ENCODE measurements at regions not wholly inside any gene's neighbourhood (a gene's known extent, or its start where the extent isn't known, plus 50 kb on each side); places are given as distances from the start of the nearest gene placed in this dataset.

DNA sequence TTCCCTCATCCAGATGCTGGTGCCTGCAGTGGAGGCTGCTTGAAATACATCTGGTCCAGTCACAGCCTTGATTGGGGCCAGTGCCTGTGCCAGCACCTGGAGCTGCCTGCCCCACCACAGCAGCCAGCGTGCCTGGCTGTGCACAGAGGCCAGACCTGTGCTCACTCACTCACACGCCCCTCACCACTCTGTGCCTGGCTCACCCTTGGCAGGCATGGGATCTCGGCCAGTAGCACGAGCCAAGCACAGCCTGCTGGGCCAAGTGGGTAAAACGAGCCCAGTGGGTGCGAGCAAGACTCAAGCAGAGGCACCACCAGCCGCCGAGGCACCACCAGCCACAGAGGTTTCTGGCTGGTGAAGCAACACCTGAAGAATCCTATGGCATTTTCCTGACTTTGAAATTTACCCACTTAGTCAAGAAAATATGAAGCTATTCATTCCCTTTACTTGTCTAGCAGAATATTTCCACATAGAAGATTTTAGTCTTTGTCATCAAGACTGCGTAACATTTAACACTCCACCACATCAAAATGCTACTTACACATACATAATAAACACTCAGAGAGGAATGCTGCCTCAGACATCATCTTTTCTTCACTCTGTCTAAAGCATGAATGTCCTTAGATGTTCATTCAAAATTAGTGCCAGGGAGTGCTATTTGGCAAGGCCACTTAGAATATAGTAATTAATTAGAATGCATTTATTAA is 424.3 kb upstream of the FAT3 start:
- no peak for DNase-seq

DNA sequence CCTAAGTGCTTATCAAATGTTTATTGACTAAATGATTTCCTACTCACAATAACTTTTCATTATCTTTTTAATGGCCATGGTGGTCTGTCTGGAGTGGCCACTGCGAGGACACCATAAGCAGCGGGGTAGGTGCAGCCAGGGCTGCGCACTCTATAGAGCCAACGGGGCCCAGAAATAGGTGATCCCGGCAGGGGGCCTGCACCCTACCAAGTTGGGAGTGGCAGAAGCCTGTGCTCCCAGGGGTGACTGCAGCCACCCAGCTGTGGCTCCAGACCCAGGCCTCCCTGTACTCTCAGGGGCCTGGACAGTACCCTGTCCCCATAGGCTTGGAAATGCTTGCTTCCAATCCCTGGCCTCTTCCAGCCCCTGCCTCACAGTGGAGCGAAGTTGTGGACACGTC is 426.4 kb upstream of the FAT3 start:
- no peak for DNase-seq

DNA sequence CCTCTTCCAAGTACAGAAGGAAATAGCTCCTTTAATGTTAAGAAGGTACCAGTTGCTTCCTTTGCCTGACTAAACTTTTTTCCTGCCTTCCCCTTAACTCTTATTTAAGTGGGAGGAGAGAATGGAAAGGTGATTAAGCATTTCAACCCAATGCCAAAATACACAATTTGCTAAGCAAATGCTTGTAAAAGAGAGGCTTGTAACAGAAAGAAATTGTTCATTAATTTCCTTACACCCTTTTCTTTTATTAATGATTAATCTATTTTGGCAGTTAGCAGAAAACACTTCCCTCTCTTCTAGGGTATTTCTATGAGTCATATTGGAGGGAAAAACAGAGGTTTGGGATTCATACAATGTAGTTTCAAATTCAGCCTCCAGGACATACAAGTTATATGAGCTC is 427.6 kb upstream of the FAT3 start:
- DNase-seq: no peak

GRCh38 chr11:91795139-91795887 is 429.3 kb upstream of the FAT3 start:
- peak in 1 of 5 experiments; percentile 22 for DNase-seq

- peak in 1 of 5 experiments; percentile 37 for DNase-seq
Observed at GRCh38 chr11:91794146-91794545, 430.5 kb upstream of the FAT3 start.

GRCh38 chr11:91792779-91793262 is 431.8 kb upstream of the FAT3 start:
- DNase-seq: peak in 1 of 5 experiments; percentile 19

DNA sequence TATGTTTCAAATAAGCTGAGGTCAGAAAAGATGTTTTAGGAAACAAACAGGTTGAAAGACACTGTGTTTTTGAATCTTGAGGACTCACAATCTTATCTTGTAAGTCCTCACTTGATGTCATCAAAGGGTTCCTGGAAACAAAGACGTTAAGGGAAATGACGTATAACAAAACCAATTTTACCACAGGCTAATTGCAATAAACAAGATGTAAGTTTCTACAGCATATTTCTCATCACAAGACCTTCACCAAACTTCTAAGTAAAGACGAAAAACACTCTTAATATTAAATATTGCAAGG is 433.5 kb upstream of the FAT3 start:
- DNase-seq: peak in 1 of 5 experiments; percentile 93

DNA sequence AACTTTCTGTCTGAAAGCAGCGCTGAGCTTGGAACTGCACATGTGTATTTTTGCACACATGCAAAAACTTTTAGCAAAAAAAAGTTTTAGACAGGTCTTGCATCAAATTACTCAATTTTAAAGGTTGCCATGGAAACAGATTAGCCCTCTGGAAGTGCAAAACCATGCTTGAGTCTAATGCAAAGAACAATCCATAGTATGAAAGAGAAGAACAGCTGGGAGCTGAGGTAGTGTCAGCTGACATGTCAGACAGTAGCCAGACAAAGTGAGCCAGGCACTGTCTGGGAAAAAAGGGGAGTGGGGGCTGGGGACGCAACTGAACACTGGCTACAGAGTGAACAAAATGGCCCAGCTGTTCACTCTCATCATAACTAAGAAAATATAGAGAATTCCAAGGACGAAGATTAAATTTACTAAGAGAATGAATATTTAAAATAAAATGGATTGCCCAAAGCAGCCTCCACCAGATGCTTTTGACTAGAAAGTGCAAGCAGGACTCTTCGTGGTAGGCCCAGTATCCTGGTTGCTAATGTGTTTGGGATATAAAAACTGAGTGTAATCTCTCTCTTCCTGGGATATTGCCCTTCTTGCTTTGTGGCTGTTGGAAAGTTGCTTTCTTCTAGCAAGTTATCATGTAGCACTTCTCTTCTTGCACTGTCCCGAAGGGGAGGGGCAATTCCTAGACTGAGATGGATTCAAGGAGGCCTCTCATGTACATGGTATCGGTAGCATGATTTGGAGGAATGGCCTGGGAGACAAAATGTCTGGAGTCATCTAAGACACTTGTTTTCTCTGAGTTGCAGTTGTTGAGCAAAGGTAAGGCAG is 434.1 kb upstream of the FAT3 start:
- DNase-seq: peak in 1 of 5 experiments; percentile 54

GRCh38 chr11:91788764-91789163 is 435.9 kb upstream of the FAT3 start:
- DNase-seq: no peak

GRCh38 chr11:91786097-91786496 is 438.5 kb upstream of the FAT3 start:
- DNase-seq: no peak

DNA sequence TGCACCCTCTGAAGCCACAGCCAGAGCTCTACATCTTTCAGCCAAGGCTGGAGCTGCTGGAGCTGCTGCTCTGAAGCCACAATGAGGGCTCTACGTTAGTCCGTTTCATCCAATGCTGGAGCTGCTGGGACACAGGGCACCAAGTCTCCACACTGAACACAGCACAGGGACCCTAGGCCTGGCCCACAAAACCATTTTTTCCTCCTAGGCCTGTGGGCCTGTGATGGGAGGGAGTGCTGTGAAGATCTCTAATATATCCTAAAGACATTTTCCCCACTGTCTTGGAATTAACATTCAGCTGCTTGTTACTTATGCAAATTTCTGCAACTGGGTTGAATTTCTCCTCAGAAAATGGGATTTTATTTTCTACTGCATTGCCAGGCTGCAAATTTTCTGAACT is 441.4 kb upstream of the FAT3 start:
- no peak for DNase-seq

DNA sequence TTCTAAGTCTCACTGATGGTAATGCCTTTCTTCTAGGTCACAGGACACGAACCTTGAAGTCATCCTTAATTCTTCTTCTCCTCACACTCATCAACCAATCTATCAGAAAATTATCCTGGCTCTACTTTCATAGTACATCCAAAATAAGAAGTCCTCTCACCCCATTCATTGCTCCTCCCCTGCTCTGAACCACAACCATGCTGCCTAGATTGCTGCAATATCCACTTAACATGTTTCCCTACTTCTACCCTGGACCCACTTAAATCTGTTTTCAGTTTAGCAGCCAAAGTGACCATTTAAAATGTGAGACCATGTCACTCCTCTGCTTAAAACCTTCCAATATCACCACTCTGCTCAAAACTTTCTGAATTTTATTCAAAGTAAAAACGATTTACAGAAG is 445.9 kb upstream of the FAT3 start:
- DNase-seq: no peak

GRCh38 chr11:91776655-91777054 is 448.0 kb upstream of the FAT3 start:
- no peak for DNase-seq

GRCh38 chr11:91773090-91773489 is 451.5 kb upstream of the FAT3 start:
- no peak for DNase-seq

- no peak for DNase-seq
Observed at GRCh38 chr11:91771961-91772360, 452.7 kb upstream of the FAT3 start.

- no peak for DNase-seq
Observed at GRCh38 chr11:91768783-91769182, 455.8 kb upstream of the FAT3 start.

GRCh38 chr11:91763331-91763730 is 461.3 kb upstream of the FAT3 start:
- no peak for DNase-seq

- no peak for DNase-seq
Observed at GRCh38 chr11:91761406-91762025, 463.1 kb upstream of the FAT3 start.

DNA sequence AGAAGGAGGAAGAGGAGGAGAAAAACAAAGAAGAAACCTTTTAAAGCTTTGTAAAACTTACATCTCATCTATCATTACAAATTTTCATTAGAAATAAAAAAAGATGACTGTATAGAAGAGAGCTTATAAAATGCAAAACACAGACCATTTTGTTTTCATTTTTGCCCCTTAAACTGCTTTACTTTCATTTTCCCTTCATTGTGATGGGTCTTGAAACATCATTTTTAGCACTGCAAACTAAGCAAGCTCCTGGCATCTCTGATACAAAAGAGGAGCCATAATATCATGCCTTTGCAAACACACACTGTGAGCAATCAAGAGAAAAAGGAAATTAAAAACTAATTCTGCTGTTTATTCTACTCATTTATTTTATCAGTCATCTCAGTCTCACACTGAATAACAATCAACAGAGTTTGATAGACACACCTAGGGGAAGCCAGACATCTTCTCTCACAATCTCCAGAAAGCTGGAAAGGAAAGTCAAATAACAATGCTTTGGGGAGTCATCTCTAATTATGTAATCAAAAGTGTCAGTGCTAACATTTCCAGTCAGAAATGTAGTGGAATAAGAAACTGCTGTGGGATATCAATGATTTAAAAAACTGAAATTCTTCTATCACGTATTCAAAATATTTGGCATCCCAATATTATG is 467.7 kb upstream of the FAT3 start:
- DNase-seq: no peak

- no peak for DNase-seq
Observed at GRCh38 chr11:91755951-91756707, 468.5 kb upstream of the FAT3 start.

- DNase-seq: no peak
Observed at GRCh38 chr11:91755526-91755925, 469.1 kb upstream of the FAT3 start.

- no peak for DNase-seq
Observed at GRCh38 chr11:91749251-91749650, 475.4 kb upstream of the FAT3 start.

Measured in T-helper 2 cell (primary cell).